Uterus (tissue), 3 donors: ENCODE measurements at regions not wholly inside any gene's neighbourhood (a gene's known extent, or its start where the extent isn't known, plus 50 kb on each side); places are given as distances from the start of the nearest gene placed in this dataset.

ENCODE experiments used
- DNase-seq, 2 donors: peaks; one replicate each; pipeline ENCODE4 v3.0.0-alpha.2; 2019 to 2020
- H3K27ac ChIP-seq, 2 donors: fragments of 200-600 bp; sonication (generic); 1 replicate in 1 of 2; 2 replicates in 1 of 2; pipeline ENCODE4 v1.5.1; 2016 to 2018
- H3K27me3 ChIP-seq, 2 donors: fragments of 200-600 bp; sonication (generic); one replicate each; pipeline ENCODE4 v1.5.1; 2018 to 2019; ENCODE audit warnings: control low read depth in 1 of 2
- H3K36me3 ChIP-seq, 2 donors: fragments of 200-600 bp; sonication (generic); one replicate each; pipeline ENCODE4 v1.5.1; 2019; ENCODE audit warnings: control low read depth in 1 of 2
- H3K4me1 ChIP-seq, 2 donors: fragments of 200-600 bp; sonication (generic); one replicate each; pipeline ENCODE4 v1.5.1; 2018 to 2019; ENCODE audit warnings: control low read depth in 1 of 2
- H3K4me3 ChIP-seq, 2 donors: fragments of 200-600 bp; sonication (generic); 1 replicate in 1 of 2; 2 replicates in 1 of 2; pipeline ENCODE4 v1.5.1; 2018 to 2019; ENCODE audit warnings: mild to moderate bottlenecking in 1 of 2
- H3K9me3 ChIP-seq, 2 donors: fragments of 200-600 bp; sonication (generic); one replicate each; pipeline ENCODE4 v1.5.1; 2019; ENCODE audit warnings: control low read depth in 1 of 2
- POLR2A ChIP-seq, 2 donors: fragments of 450-650 bp; IDR thresholded peaks; one replicate each; pipeline ENCODE4 v1.6.1; 2016; ENCODE audit warnings: antibody characterized with exemption in 2 of 2, mild to moderate bottlenecking in 1 of 2, moderate library complexity in 1 of 2
- intact Hi-C: fragments of 100-400 bp; cut with DNase I; formaldehyde crosslinking; loops from one replicate; pipeline ENCODE4 v1.15.1; 2023; ENCODE audit warnings: low total_unique reads
- TF ChIP-seq, protein P1 (sequence below), 4 experiments: fragments of 200-600 bp in 2 of 4; fragments of 450-650 bp in 2 of 4; sonication (generic) in 2 of 4; IDR thresholded peaks; one replicate each; pipeline ENCODE4 v1.5.1; 2016 to 2019; ENCODE audit warnings: antibody characterized with exemption in 4 of 4, mild to moderate bottlenecking in 2 of 4, moderate library complexity in 1 of 4
- donor health status: DM: yes; HTN: yes; CAD: no.

GRCh38 chr5:13403351-13403750, 541.1 kb downstream of the DNAH5 start:
- Histone ChIP-seq H3K9me3 (no peaks in the 10 kb centered on the region), H3K27ac (no peak overlapping the region), H3K4me1 (no peaks in the 10 kb centered on the region), H3K36me3 (no peaks in the 10 kb centered on the region), H3K4me3 (no peak overlapping the region), H3K27me3 (no peaks in the 10 kb centered on the region)
- no peak for TF ChIP-seq POLR2A (IDR thresholded peaks at IDR 0.05)
- TF ChIP-seq, protein P1, sequence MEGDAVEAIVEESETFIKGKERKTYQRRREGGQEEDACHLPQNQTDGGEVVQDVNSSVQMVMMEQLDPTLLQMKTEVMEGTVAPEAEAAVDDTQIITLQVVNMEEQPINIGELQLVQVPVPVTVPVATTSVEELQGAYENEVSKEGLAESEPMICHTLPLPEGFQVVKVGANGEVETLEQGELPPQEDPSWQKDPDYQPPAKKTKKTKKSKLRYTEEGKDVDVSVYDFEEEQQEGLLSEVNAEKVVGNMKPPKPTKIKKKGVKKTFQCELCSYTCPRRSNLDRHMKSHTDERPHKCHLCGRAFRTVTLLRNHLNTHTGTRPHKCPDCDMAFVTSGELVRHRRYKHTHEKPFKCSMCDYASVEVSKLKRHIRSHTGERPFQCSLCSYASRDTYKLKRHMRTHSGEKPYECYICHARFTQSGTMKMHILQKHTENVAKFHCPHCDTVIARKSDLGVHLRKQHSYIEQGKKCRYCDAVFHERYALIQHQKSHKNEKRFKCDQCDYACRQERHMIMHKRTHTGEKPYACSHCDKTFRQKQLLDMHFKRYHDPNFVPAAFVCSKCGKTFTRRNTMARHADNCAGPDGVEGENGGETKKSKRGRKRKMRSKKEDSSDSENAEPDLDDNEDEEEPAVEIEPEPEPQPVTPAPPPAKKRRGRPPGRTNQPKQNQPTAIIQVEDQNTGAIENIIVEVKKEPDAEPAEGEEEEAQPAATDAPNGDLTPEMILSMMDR (IDR thresholded peaks at IDR 0.05), result no peak
- intact Hi-C loops, result no loop called here
- no peak for DNase-seq

DNA sequence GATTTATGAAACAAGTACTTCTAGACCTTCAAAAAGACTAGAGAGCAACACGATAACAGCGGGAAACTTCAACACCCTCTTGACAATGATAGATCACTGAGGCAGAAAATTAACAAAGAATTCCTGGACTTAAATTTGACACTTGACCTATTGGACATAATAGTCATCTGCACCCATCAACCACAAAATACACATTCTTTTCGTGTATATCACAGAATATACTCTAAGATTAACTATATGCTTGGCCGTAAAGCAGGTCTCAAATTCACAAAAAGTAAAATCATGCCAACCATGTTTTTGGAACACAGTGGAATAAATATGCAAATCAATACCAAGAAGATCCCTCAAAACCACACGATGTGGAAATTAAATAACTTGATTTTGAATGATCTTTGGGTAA, 559.4 kb downstream of the DNAH5 start:
- Histone ChIP-seq H3K4me1 (no peaks in the 10 kb centered on the region), H3K36me3 (no peaks in the 10 kb centered on the region), H3K27me3 (no peaks in the 10 kb centered on the region), H3K27ac (no peak overlapping the region), H3K9me3 (no peaks in the 10 kb centered on the region), H3K4me3 (no peak overlapping the region)
- intact Hi-C loops, result no loop called here
- TF ChIP-seq, protein P1 (IDR thresholded peaks at IDR 0.05), result no peak
- no peak for TF ChIP-seq POLR2A (IDR thresholded peaks at IDR 0.05)
- no peak for DNase-seq

DNA sequence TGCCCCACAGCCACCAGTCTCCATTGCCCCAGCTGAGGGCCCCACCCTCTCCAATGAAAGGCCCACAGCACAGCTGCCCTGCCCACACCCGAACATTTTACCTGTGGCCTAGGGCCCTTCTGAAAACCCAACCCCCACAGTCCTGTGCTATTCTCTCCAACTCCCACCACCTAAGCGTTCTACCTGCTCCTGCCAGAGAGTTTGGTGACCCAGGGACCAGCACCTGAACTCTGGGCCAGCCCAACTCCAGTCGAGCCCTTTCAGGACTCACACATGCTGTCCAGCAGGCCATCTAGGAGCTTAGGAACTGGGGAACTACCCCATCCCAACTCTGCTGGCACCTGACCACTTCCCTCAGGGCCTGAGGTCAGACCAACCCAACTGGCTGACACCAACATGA, 562.3 kb downstream of the DNAH5 start:
- Histone ChIP-seq H3K36me3 (no peaks in the 10 kb centered on the region), H3K9me3 (no peaks in the 10 kb centered on the region), H3K4me3 (no peak overlapping the region), H3K27ac (no peak overlapping the region), H3K27me3 (no peaks in the 10 kb centered on the region), H3K4me1 (no peaks in the 10 kb centered on the region)
- intact Hi-C loops, result no loop called here
- no peak for TF ChIP-seq POLR2A (IDR thresholded peaks at IDR 0.05)
- TF ChIP-seq, protein P1 (IDR thresholded peaks at IDR 0.05), result no peak
- no peak for DNase-seq

- no peaks in the 10 kb centered on the region for H3K36me3 ChIP-seq
- no peak overlapping the region for H3K4me3 ChIP-seq
- H3K9me3 ChIP-seq, result no peaks in the 10 kb centered on the region
- DNase-seq, result no peak
- intact Hi-C loops, result no loop called here
- H3K27ac ChIP-seq, result no peak overlapping the region
- no peaks in the 10 kb centered on the region for H3K27me3 ChIP-seq
- no peaks in the 10 kb centered on the region for H3K4me1 ChIP-seq
- no peak for TF ChIP-seq POLR2A (IDR thresholded peaks at IDR 0.05)
- TF ChIP-seq, protein P1 (IDR thresholded peaks at IDR 0.05), result no peak
Measured at GRCh38 chr5:13378091-13378490, 566.4 kb downstream of the DNAH5 start.

DNA sequence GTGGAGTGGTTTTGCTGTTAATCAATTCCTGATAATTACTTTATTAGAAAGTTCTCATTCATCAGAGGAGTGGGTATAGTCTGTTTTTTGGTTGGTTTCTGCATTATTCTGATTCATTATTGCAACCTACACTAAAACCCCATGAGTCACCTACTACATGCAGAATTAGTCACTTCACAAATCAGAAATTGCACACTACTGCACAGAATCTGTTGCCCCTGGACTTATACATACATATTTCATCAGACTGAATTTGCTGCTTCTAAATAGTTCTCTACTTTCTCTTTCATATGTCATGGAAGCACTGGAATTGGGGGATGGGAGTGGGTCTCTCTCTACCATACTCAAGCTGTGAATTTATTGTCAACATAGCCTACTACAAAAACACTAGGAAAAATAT, 585.1 kb downstream of the DNAH5 start:
- no peak overlapping the region for H3K4me3 ChIP-seq
- H3K36me3 ChIP-seq, result no peaks in the 10 kb centered on the region
- H3K27me3 ChIP-seq, result peaks cover 0 to 3% of the 10 kb centered on the region in 2 donors
- TF ChIP-seq, protein P1 (IDR thresholded peaks at IDR 0.05), result no peak
- no peak for TF ChIP-seq POLR2A (IDR thresholded peaks at IDR 0.05)
- no peaks in the 10 kb centered on the region for H3K4me1 ChIP-seq
- intact Hi-C loops, result no loop called here
- H3K27ac ChIP-seq, result no peak overlapping the region
- DNase-seq, result no peak
- H3K9me3 ChIP-seq, result no peaks in the 10 kb centered on the region
